GM21717 (cell line): ENCODE measurements at regions not wholly inside any gene's neighbourhood (a gene's known extent, or its start where the extent isn't known, plus 50 kb on each side); places are given as distances from the start of the nearest gene placed in this dataset.
"Not testable (repeated sequence)": the region's sequence is repeated elsewhere in the genome, so short reads cannot be mapped to it uniquely, and the experiment has no call there.

Experiments used
- ATAC-seq: cut with Tn5 transposase; IDR thresholded peaks from one replicate; pipeline ENCODE4 v1.9.1; 2021; ENCODE audit warnings: mild to moderate bottlenecking, moderate library complexity; ENCODE audit not compliant: unreplicated experiment

GRCh38 chr7:13806089-13806867 lies 183.2 kb downstream of the ETV1 start:
- ATAC-seq: not testable (repeated sequence)

GRCh38 chr7:13817230-13817629 lies 172.2 kb downstream of the ETV1 start:
- not testable (repeated sequence) for ATAC-seq

GRCh38 chr7:13821152-13821787 lies 168.2 kb downstream of the ETV1 start:
- no peak for ATAC-seq

GRCh38 chr7:13822678-13823077 lies 166.8 kb downstream of the ETV1 start:
- ATAC-seq: no peak

GRCh38 chr7:13826752-13827151 lies 162.7 kb downstream of the ETV1 start:
- ATAC-seq: no peak

GRCh38 chr7:13827716-13828115 lies 161.8 kb downstream of the ETV1 start:
- ATAC-seq: no peak

- no peak for ATAC-seq
These were observed 160.2 kb downstream of the ETV1 start for GRCh38 chr7:13829231-13829630.

- no peak for ATAC-seq
These were observed 159.3 kb downstream of the ETV1 start for GRCh38 chr7:13829914-13830900.

GRCh38 chr7:13832346-13832745 lies 157.1 kb downstream of the ETV1 start:
- no peak for ATAC-seq

GRCh38 chr7:13834328-13834761 lies 155.1 kb downstream of the ETV1 start:
- no peak for ATAC-seq

- no peak for ATAC-seq
These were observed 154.0 kb downstream of the ETV1 start for GRCh38 chr7:13835442-13835841.

- no peak for ATAC-seq
These were observed 150.4 kb downstream of the ETV1 start for GRCh38 chr7:13839063-13839462.
